Choroid plexus epithelial cell (primary cell): ENCODE measurements at regions not wholly inside any gene's neighbourhood (a gene's known extent, or its start where the extent isn't known, plus 50 kb on each side); places are given as distances from the start of the nearest gene placed in this dataset.

ENCODE experiments used
- DNase-seq: peaks from one replicate; pipeline ENCODE4 v3.0.0-alpha.2; 2010; ENCODE audit warnings: low read depth
- H3K4me3 ChIP-seq: 2 replicates; pipeline ENCODE4 v1.5.1; 2011; ENCODE audit warnings: low read depth, mild to moderate bottlenecking, control low read depth, low read length, moderate library complexity
- CTCF ChIP-seq: conservative IDR thresholded peaks from 2 replicates; pipeline ENCODE4 v1.5.1; 2011; ENCODE audit warnings: low read depth, mild to moderate bottlenecking, control low read depth, inconsistent platforms, low read length, moderate library complexity

- no peak for TF ChIP-seq CTCF
- DNase-seq: no peak
- no peak overlapping the region for H3K4me3 ChIP-seq
Measured at GRCh38 chr10:35704401-35704800, 62.3 kb upstream of the FZD8 start.

GRCh38 chr10:35700487-35700882 lies 58.4 kb upstream of the FZD8 start:
- TF ChIP-seq CTCF: no peak
- DNase-seq: no peak
- no peak overlapping the region for H3K4me3 ChIP-seq

- TF ChIP-seq CTCF: no peak
- H3K4me3 ChIP-seq: no peak overlapping the region
- no peak for DNase-seq
Measured at GRCh38 chr10:35699848-35700486, 57.9 kb upstream of the FZD8 start.

- H3K4me3 ChIP-seq: no peak overlapping the region
- no peak for DNase-seq
- no peak for TF ChIP-seq CTCF
Measured at GRCh38 chr10:35696392-35697287, 54.5 kb upstream of the FZD8 start.

GRCh38 chr10:35693800-35694199 lies 51.7 kb upstream of the FZD8 start:
- DNase-seq: no peak
- no peak overlapping the region for H3K4me3 ChIP-seq
- TF ChIP-seq CTCF: no peak
